ENCODE measurements at regions not wholly inside any gene's neighbourhood (a gene's known extent, or its start where the extent isn't known, plus 50 kb on each side); places are given as distances from the start of the nearest gene placed in this dataset.
A peak's percentile ranks its signal among the peaks of the same experiment; 100 is the strongest.

DNA sequence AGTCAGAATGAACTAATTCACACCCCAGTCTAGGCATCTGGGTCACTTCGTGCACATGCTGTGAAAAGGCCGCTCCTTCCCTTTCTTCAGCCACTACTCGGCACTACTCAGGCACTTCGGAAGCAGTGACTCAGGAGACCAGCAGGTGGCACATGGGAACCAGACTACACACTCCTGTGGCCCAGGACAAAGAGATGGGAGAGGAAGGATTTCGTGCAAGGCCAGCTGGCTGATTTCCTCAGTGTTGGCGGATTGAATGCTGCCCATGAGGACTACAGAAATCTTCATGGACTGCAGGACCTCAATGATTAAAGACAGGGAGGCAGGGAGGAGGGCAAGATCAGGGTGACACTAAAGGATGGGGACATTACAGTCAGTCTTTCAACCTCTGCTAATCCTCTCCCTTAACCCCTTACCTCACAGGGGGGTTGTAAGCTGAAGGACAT is 117.8 kb upstream of the SPACA1 start:
- TF ChIP-seq MED1 (CRISPR knock-in tag; IDR thresholded peaks at IDR 0.05) (no peak), TAF1 (CRISPR knock-in tag; IDR thresholded peaks at IDR 0.05) (0 out of 2 replicates have a peak, but pooled peaks have one; percentile 24), GABPA (IDR thresholded peaks at IDR 0.05; ENCODE audit: low read depth, low read length) (no peak), GABPA (CRISPR knock-in tag; IDR thresholded peaks at IDR 0.05; ENCODE audit: low read depth) (no peak), TCF7L2 (IDR thresholded peaks at IDR 0.05; ENCODE audit: low read depth, low read length) (no peak), ISX (CRISPR knock-in tag; conservative IDR thresholded peaks at IDR 0.05) (no peak)
- TF ChIP-seq, protein P1, sequence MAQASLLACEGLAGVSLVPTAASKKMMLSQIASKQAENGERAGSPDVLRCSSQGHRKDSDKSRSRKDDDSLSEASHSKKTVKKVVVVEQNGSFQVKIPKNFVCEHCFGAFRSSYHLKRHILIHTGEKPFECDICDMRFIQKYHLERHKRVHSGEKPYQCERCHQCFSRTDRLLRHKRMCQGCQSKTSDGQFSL (CRISPR knock-in tag; IDR thresholded peaks at IDR 0.05) = no peak
